H1 (cell line): ENCODE measurements at regions not wholly inside any gene's neighbourhood (a gene's known extent, or its start where the extent isn't known, plus 50 kb on each side); places are given as distances from the start of the nearest gene placed in this dataset.

Experiments
- CTCF ChIA-PET: fragments of 300-600 bp; sonication (Branson Sonifier 250); formaldehyde crosslinking; loops from one replicate; lab custom pipeline; 2021; ENCODE audit not compliant: partially characterized antibody; lab: Charles Lee
- POLR2A ChIA-PET: fragments of 300-600 bp; sonication (Branson Sonifier 250); formaldehyde crosslinking; loops from one replicate; lab custom pipeline; 2021; ENCODE audit warnings: inconsistent platforms; ENCODE audit not compliant: partially characterized antibody; lab: Charles Lee
- DNase-seq, 2 experiments: peaks; one replicate each; pipeline versions ENCODE4 v3.0.0 to v3.0.0-alpha.2; 2010 to 2022; ENCODE audit warnings: low spot score in 2 of 2, low read depth in 1 of 2, mixed read lengths in 1 of 2
- FAIRE-seq: peaks from 2 replicates; lab custom pipeline; 2011; peaks lifted over from hg19 to GRCh38; lab: Jason Lieb, UNC
- H2AFZ ChIP-seq: 2 replicates; pipeline ENCODE4 v1.8.1; 2012; ENCODE audit warnings: low read length, inconsistent platforms
- H2AK5ac ChIP-seq: 2 replicates; pipeline ENCODE4 v1.6.1; 2013; ENCODE audit warnings: low read depth, low read length
- H2BK120ac ChIP-seq: replicated peaks from 2 replicates; pipeline ENCODE3; 2013; ENCODE audit warnings: low read depth, low read length, inconsistent platforms
- H2BK12ac ChIP-seq: 2 replicates; pipeline ENCODE4 v1.6.1; 2013; ENCODE audit warnings: low read depth, low read length
- H2BK15ac ChIP-seq: 2 replicates; pipeline ENCODE4 v1.6.1; 2013; ENCODE audit warnings: low read length
- H2BK20ac ChIP-seq: 2 replicates; pipeline ENCODE4 v1.6.1; 2013; ENCODE audit warnings: low read length
- H2BK5ac ChIP-seq: 2 replicates; pipeline ENCODE4 v1.6.1; 2013; ENCODE audit warnings: low read depth, low read length
- H3K14ac ChIP-seq: 2 replicates; pipeline ENCODE4 v1.6.1; 2013; ENCODE audit warnings: inconsistent platforms; ENCODE audit not compliant: insufficient read length
- H3K18ac ChIP-seq: 2 replicates; pipeline ENCODE4 v1.6.1; 2013; ENCODE audit warnings: low read length; ENCODE audit errors: extremely low read depth
- H3K23ac ChIP-seq: 2 replicates; pipeline ENCODE4 v1.6.1; 2013; ENCODE audit warnings: inconsistent platforms; ENCODE audit not compliant: insufficient read length
- H3K23me2 ChIP-seq: 2 replicates; pipeline ENCODE4 v1.6.1; 2013; ENCODE audit warnings: low read depth, low read length
- H3K27ac ChIP-seq: 2 replicates; pipeline ENCODE4 v1.6.1; 2011; ENCODE audit warnings: low read depth, low read length, inconsistent platforms
- H3K27me3 ChIP-seq, 4 experiments: replicated peaks in 1 of 4; 1 replicate in 1 of 4; 2 replicates in 3 of 4; pipeline versions ENCODE4 v1.6.1 to v1.8.1; 2011 to 2013; ENCODE audit warnings: low read length in 3 of 4, mild to moderate bottlenecking in 3 of 4, inconsistent platforms in 2 of 4, mixed read lengths in 2 of 4, moderate library complexity in 1 of 4; ENCODE audit not compliant: control insufficient read depth in 3 of 4, insufficient read depth in 3 of 4; ENCODE audit errors: extremely low read depth in 1 of 4
- H3K36me3 ChIP-seq, 4 experiments: 2 replicates each; pipeline versions ENCODE4 v1.6.1 to v1.8.1; 2011 to 2013; ENCODE audit warnings: mild to moderate bottlenecking in 4 of 4, low read length in 3 of 4, moderate library complexity in 2 of 4, control low read depth in 1 of 4, inconsistent platforms in 1 of 4; ENCODE audit not compliant: insufficient read depth in 4 of 4, control insufficient read depth in 2 of 4
- H3K4ac ChIP-seq: replicated peaks from 2 replicates; pipeline ENCODE3; 2013; ENCODE audit warnings: low read length, low read depth, mixed read lengths, inconsistent platforms; ENCODE audit not compliant: insufficient read length
- H3K4me1 ChIP-seq, 4 experiments: replicated peaks in 1 of 4; 1 replicate in 1 of 4; 2 replicates in 3 of 4; pipeline versions ENCODE4 v1.6.1 to v1.8.1; 2011 to 2013; ENCODE audit warnings: low read length in 3 of 4, inconsistent platforms in 2 of 4, mixed read lengths in 1 of 4; ENCODE audit not compliant: insufficient read depth in 4 of 4, control insufficient read depth in 3 of 4
- H3K4me2 ChIP-seq, 2 experiments: 2 replicates each; pipeline versions ENCODE4 v1.6.1 to v1.8.1; 2011 to 2013; ENCODE audit warnings: low read depth in 2 of 2, low read length in 2 of 2, control low read depth in 1 of 2, inconsistent platforms in 1 of 2, mild to moderate bottlenecking in 1 of 2; ENCODE audit not compliant: insufficient read depth in 1 of 2
- H3K4me3 ChIP-seq, 4 experiments: fragments of 200-600, 300-600 bp in 1 of 4; sonication (generic), shearing (Covaris generic), sonication (Bioruptor Twin) in 1 of 4; 2 replicates each; pipeline versions ENCODE4 v1.5.1 to v1.8.1; 2011 to 2016; ENCODE audit warnings: low read length in 4 of 4, low read depth in 3 of 4, control low read depth in 2 of 4, inconsistent platforms in 2 of 4, mild to moderate bottlenecking in 2 of 4, mixed read lengths in 1 of 4, moderate library complexity in 1 of 4; ENCODE audit not compliant: insufficient read depth in 2 of 4; ENCODE audit errors: extremely low read depth in 1 of 4
- H3K56ac ChIP-seq: replicated peaks from 2 replicates; pipeline ENCODE3; 2013; ENCODE audit warnings: low read depth, mild to moderate bottlenecking, mixed read lengths, low read length, inconsistent platforms; ENCODE audit not compliant: insufficient read length
- H3K79me1 ChIP-seq: 2 replicates; pipeline ENCODE4 v1.6.1; 2013; ENCODE audit warnings: low read depth, low read length, control low read depth
- H3K79me2 ChIP-seq, 2 experiments: 2 replicates each; pipeline versions ENCODE4 v1.6.1 to v1.8.1; 2012 to 2013; ENCODE audit warnings: low read length in 2 of 2, mild to moderate bottlenecking in 2 of 2, inconsistent platforms in 1 of 2; ENCODE audit not compliant: insufficient read depth in 2 of 2, control insufficient read depth in 1 of 2
- H3K9ac ChIP-seq, 4 experiments: replicated peaks in 1 of 4; 1 replicate in 1 of 4; 2 replicates in 3 of 4; pipeline versions ENCODE4 v1.6.1 to v1.8.1; 2011 to 2013; ENCODE audit warnings: low read depth in 3 of 4, low read length in 3 of 4, control low read depth in 2 of 4, mild to moderate bottlenecking in 2 of 4, moderate library complexity in 2 of 4, inconsistent platforms in 1 of 4; ENCODE audit errors: extremely low read depth in 1 of 4
- H3K9me3 ChIP-seq, 2 experiments: 2 replicates each; pipeline versions ENCODE4 v1.6.1 to v1.8.1; 2012 to 2013; ENCODE audit warnings: mild to moderate bottlenecking in 2 of 2, moderate library complexity in 2 of 2, control low read depth in 1 of 2, inconsistent platforms in 1 of 2, low read depth in 1 of 2, low read length in 1 of 2, mixed read lengths in 1 of 2; ENCODE audit not compliant: insufficient read depth in 2 of 2
- H4K20me1 ChIP-seq, 2 experiments: replicated peaks in 1 of 2; 2 replicates each; pipeline versions ENCODE3 to v1.8.1; 2011 to 2013; ENCODE audit warnings: inconsistent platforms in 2 of 2, low read length in 2 of 2, mild to moderate bottlenecking in 1 of 2; ENCODE audit not compliant: insufficient read depth in 2 of 2, control insufficient read depth in 1 of 2
- H4K5ac ChIP-seq: 2 replicates; pipeline ENCODE4 v1.6.1; 2013; ENCODE audit warnings: low read length, low read depth, mixed read lengths, inconsistent platforms; ENCODE audit not compliant: insufficient read length
- H4K8ac ChIP-seq: 2 replicates; pipeline ENCODE4 v1.8.0; 2013; ENCODE audit warnings: mild to moderate bottlenecking, moderate library complexity, low read length, inconsistent platforms; ENCODE audit not compliant: insufficient read depth; ENCODE audit errors: extremely low read depth
- H4K91ac ChIP-seq: replicated peaks from 2 replicates; pipeline ENCODE3; 2013; ENCODE audit warnings: low read length, mixed read lengths, inconsistent platforms; ENCODE audit not compliant: insufficient read length
- BRCA1 ChIP-seq: IDR thresholded peaks from 2 replicates; pipeline ENCODE4 v1.6.1; 2012; ENCODE audit warnings: low read depth, low read length, improper control_type of control experiment
- EP300 ChIP-seq, 2 experiments: IDR thresholded peaks; 1 replicate in 1 of 2; 2 replicates in 1 of 2; pipeline ENCODE4 v1.6.1; 2011 to 2012; ENCODE audit warnings: low read depth in 2 of 2, low read length in 2 of 2, mild to moderate bottlenecking in 2 of 2, borderline replicate concordance in 1 of 2, inconsistent platforms in 1 of 2, moderate library complexity in 1 of 2
- GTF2F1 ChIP-seq: IDR thresholded peaks from 2 replicates; pipeline ENCODE4 v1.6.1; 2012; ENCODE audit warnings: low read depth, low read length, improper control_type of control experiment, borderline replicate concordance
- KDM4A ChIP-seq: IDR thresholded peaks from one replicate; pipeline ENCODE4 v1.7.1; 2012; ENCODE audit warnings: low read depth, mild to moderate bottlenecking, moderate library complexity, low read length, inconsistent platforms; ENCODE audit not compliant: severe bottlenecking
- NRF1 ChIP-seq: IDR thresholded peaks from 2 replicates; pipeline ENCODE4 v1.6.1; 2011; ENCODE audit warnings: mild to moderate bottlenecking, low read depth, low read length, improper control_type of control experiment
- PHF8 ChIP-seq: fragments of 200-600 bp; sonication (generic); conservative IDR thresholded peaks from 2 replicates; pipeline ENCODE4 v1.7.1; 2012; ENCODE audit warnings: low read depth, mild to moderate bottlenecking, inconsistent platforms, low read length, moderate library complexity
- RBBP5 ChIP-seq: IDR thresholded peaks from 2 replicates; pipeline ENCODE4 v1.7.1; 2012; ENCODE audit warnings: low read depth, mild to moderate bottlenecking, inconsistent platforms, low read length, moderate library complexity, borderline replicate concordance
- RXRA ChIP-seq: IDR thresholded peaks from 2 replicates; pipeline ENCODE4 v1.6.1; 2011; ENCODE audit warnings: low read depth, mild to moderate bottlenecking, low read length, moderate library complexity; ENCODE audit not compliant: insufficient read depth
- SIN3A ChIP-seq, 2 experiments: IDR thresholded peaks in 1 of 2; conservative IDR thresholded peaks in 1 of 2; 2 replicates each; pipeline ENCODE4 v1.6.1; 2011 to 2012; ENCODE audit warnings: low read length in 2 of 2, improper control_type of control experiment in 1 of 2, low read depth in 1 of 2, mild to moderate bottlenecking in 1 of 2
- SIX5 ChIP-seq: IDR thresholded peaks from 2 replicates; pipeline ENCODE4 v1.6.1; 2011; ENCODE audit warnings: mild to moderate bottlenecking, low read depth, low read length
- SP2 ChIP-seq: IDR thresholded peaks from 2 replicates; pipeline ENCODE4 v1.6.1; 2012; ENCODE audit warnings: mild to moderate bottlenecking, low read length, inconsistent platforms
- ZNF274 ChIP-seq: IDR thresholded peaks from 2 replicates; pipeline ENCODE4 v1.7.0; 2012; ENCODE audit warnings: low read length, borderline replicate concordance; ENCODE audit errors: extremely low read depth
- WGBS, 2 experiments: shearing (Covaris generic) in 1 of 2; methylation state at CpG; one replicate each; pipeline versions ENCODE4 v1.1.6 to v1.1.7; 2013 to 2015; ENCODE audit warnings: low lambda C conversion rate in 2 of 2, mixed read lengths in 2 of 2, inconsistent platforms in 1 of 2, low coverage in 1 of 2, missing lambda C conversion rate in 1 of 2; ENCODE audit not compliant: insufficient replicate concordance in 2 of 2, insufficient coverage in 1 of 2, insufficient read length in 1 of 2; ENCODE audit errors: extremely low coverage in 1 of 2, missing lambda C conversion rate in 1 of 2; 5-methylcytosine and 5-hydroxymethylcytosine counted together
- TF ChIP-seq, protein P1 (sequence below): IDR thresholded peaks from 2 replicates; pipeline ENCODE4 v1.6.1; 2012; ENCODE audit warnings: inconsistent platforms

DNA sequence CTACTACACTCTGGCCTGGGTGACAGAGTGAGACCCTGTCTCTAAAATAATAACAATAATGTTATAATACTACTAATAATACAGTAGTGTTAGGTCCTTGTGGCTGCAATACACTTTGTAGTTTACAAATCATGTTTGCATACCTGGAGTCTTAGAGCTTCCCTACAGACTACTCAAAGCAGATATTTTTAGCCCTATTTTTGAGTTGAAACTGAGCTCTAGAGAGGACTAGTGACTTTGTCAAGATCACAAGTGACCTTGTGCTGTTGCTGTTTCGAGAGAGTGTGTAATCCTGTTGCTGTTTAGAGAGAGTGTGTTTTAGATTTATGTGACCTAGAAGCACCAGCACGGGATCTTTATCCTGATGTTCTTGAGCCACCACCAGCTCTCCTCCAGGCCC lies 105.3 kb upstream of the RNU6-1 start:
- Histone ChIP-seq H3K79me1 (no peaks in the 10 kb centered on the region), H3K4me2 (no peak overlapping the region), H3K14ac (no peak overlapping the region), H3K23me2 (no peaks in the 10 kb centered on the region), H3K27me3 (no peaks in the 10 kb centered on the region), H4K5ac (no peak overlapping the region), H3K9ac (no peak overlapping the region), H2BK12ac (no peak overlapping the region), H3K79me2 (no peaks in the 10 kb centered on the region), H4K20me1 (no peaks in the 10 kb centered on the region), H4K91ac (no peak overlapping the region), H2BK120ac (no peak overlapping the region), H2BK20ac (no peak overlapping the region), H3K27ac (no peak overlapping the region), H3K23ac (no peak overlapping the region), H3K18ac (no peak overlapping the region), H3K36me3 (no peaks in the 10 kb centered on the region), H2AFZ (no peak overlapping the region), H3K4me1 (peaks cover 6 to 12% (median 8%) of the 10 kb centered on the region in 4 experiments; a peak in 4 of 7 replicates), H2AK5ac (no peak overlapping the region), H2BK15ac (no peak overlapping the region), H3K4ac (no peak overlapping the region), H3K56ac (no peak overlapping the region), H3K9me3 (no peaks in the 10 kb centered on the region), H2BK5ac (no peak overlapping the region), H3K4me3 (no peak overlapping the region), H4K8ac (no peak overlapping the region)
- 90% methylated on average over 2 of the region's 2 CpGs; no CpG with 5 or more reads in 1 of the 2 experiments for WGBS, 2 experiments
- ChIA-PET CTCF (interaction anchor here (1.6 to 1.7 kb wide), 2 partner anchors 82 to 86 kb away, joined by 4 to 9 read pairs; no protein-coding TSS in a partner anchor), POLR2A (no interaction called here)
- DNase-seq (no peak), FAIRE-seq (no peak)
- no peak for TF ChIP-seq ZNF274
- TF ChIP-seq, protein P1, sequence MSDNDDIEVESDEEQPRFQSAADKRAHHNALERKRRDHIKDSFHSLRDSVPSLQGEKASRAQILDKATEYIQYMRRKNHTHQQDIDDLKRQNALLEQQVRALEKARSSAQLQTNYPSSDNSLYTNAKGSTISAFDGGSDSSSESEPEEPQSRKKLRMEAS, result no peak
- TF ChIP-seq PHF8, result no peak
- TF ChIP-seq KDM4A, result no peak
- TF ChIP-seq EP300 (IDR thresholded peaks at IDR 0.05; ENCODE audit: borderline replicate concordance in 1 of 2, low read depth in 2 of 2, low read length in 2 of 2), result no peak
- no peak for TF ChIP-seq SIN3A (conservative IDR thresholded peaks at IDR 0.05 in 1 of 2, IDR thresholded peaks at IDR 0.05 in 1 of 2; ENCODE audit: low read depth in 1 of 2, low read length in 2 of 2)
- no peak for TF ChIP-seq SIX5
- TF ChIP-seq BRCA1, result no peak
- no peak for TF ChIP-seq NRF1
- no peak for TF ChIP-seq SP2
- TF ChIP-seq GTF2F1, result no peak
- TF ChIP-seq RXRA, result no peak
- TF ChIP-seq RBBP5, result no peak
